ENCODE measurements at regions not wholly inside any gene's neighbourhood (a gene's known extent, or its start where the extent isn't known, plus 50 kb on each side); places are given as distances from the start of the nearest gene placed in this dataset.

DNA sequence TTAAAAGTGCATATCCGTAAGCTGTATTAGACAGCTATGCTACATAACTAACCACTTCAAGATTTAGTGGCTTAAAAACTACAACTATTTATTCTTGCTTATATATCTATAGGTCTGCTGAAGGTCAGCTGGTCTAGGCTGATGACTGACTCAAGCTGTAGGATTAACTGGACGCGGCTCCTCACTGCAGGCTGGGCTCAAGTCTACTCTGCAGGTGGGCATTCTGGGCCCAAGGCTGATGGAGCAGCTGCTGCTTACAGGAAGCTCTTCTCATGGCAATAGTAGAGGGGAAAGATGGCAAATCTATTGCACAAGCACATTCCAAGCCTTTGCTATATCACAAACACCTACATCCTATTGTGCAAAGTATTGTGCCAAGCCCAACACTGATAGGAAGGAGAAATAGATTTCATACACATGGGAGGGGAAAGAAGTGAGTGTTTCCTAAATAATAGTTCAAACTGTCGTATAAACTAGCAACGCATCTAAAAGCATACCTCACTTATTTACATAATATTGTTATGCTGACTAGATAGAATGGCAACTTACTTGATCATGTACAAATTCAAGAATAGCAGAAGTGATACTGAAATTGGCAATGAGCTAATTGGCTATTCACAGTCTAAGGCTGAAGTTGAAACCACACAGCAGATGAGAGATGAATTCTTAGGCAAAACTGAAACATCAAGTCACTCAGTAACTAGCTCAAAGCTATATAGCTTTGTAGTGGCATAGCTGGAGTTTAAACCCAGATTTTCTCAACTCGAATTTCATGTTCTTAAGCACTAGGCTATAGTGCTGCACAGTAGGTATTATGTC is 263.8 kb downstream of the NKX6-1 start:
- ChIA-PET CTCF (interaction anchor here (0.6 kb wide), 1 partner anchor 513 kb away, joined by 3 read pairs; no protein-coding TSS in a partner anchor), POLR2A (ENCODE audit: unreplicated experiment) (no interaction called here)
- H3K27me3 ChIP-seq (ENCODE audit: control insufficient read depth, insufficient read depth, low read length) = no peaks in the 10 kb centered on the region
- no peak overlapping the region for H3K27ac ChIP-seq (ENCODE audit: insufficient read depth, low read length)
- H3K79me1 ChIP-seq (ENCODE audit: low read depth in 1 of 2, low read length in 2 of 2) = no peaks in the 10 kb centered on the region
- H4K8ac ChIP-seq (ENCODE audit: low read depth in 2 of 2, low read length in 2 of 2) = no peak overlapping the region
- ATAC-seq (ENCODE audit: low read depth) = no peak
- no peak overlapping the region for H3K9ac ChIP-seq (ENCODE audit: low read depth, low read length)
- no peak overlapping the region for H3K4ac ChIP-seq (ENCODE audit: low read depth, low read length)
- no peak overlapping the region for H3K23ac ChIP-seq (ENCODE audit: low read depth, low read length)
- intact Hi-C loops (cut with micrococcal nuclease) = no loop called here
- H4K20me1 ChIP-seq (ENCODE audit: insufficient read depth, low read length) = no peaks in the 10 kb centered on the region
- H2BK15ac ChIP-seq (ENCODE audit: low read depth, low read length) = no peak overlapping the region
- no peak overlapping the region for H2AK5ac ChIP-seq (ENCODE audit: low read depth, low read length)
- in situ Hi-C loops (cut with MboI; ENCODE audit: low sequenced_read_pairs) = no loop called here
- H2BK20ac ChIP-seq (ENCODE audit: low read depth, low read length) = no peak overlapping the region
- dilution Hi-C loops (cut with HindIII; ENCODE audit: low sequenced_read_pairs, unreplicated experiment) = no loop called here
- no peak for DNase-seq
- H3K18ac ChIP-seq (ENCODE audit: low read depth, low read length) = no peak overlapping the region
- no peak overlapping the region for H2AFZ ChIP-seq (replicated peaks; ENCODE audit: low read length, poor library complexity)
- H4K91ac ChIP-seq (ENCODE audit: insufficient read depth, low read depth, low read length) = no peak overlapping the region
- BruUV-seq (replicated peaks) = no TSS peak
- TF ChIP-seq POLR2A (IDR thresholded peaks at IDR 0.05; ENCODE audit: low read depth, low read length) (no peak), RFX5 (IDR thresholded peaks at IDR 0.05; ENCODE audit: low read depth, low read length) (no peak)
- H3K9me1 ChIP-seq (ENCODE audit: insufficient read depth, low read length) = no peaks in the 10 kb centered on the region
- H4K5ac ChIP-seq (ENCODE audit: low read depth, low read length) = no peak overlapping the region
- no CpG with 5 or more reads among the region's 6 CpGs for WGBS, 2 experiments (ENCODE audit: extremely low coverage in 2 of 2, insufficient read length in 1 of 2)
- H3K36me3 ChIP-seq (ENCODE audit: control insufficient read depth, insufficient read depth, low read length) = no peaks in the 10 kb centered on the region
- no peak overlapping the region for H3K14ac ChIP-seq (replicated peaks; ENCODE audit: low read depth, low read length)
- no peak overlapping the region for H2AK9ac ChIP-seq (replicated peaks; ENCODE audit: low read depth, low read length, poor library complexity)
- H3K4me2 ChIP-seq (ENCODE audit: low read depth, low read length) = no peak overlapping the region
- H2BK5ac ChIP-seq (ENCODE audit: low read depth, low read length, poor library complexity, severe bottlenecking) = no peak overlapping the region
- no peak overlapping the region for H3K56ac ChIP-seq (ENCODE audit: extremely low read depth, insufficient read depth, low read length)
- no peak overlapping the region for H3K4me3 ChIP-seq (ENCODE audit: insufficient read depth, low read depth, low read length)
- H2BK120ac ChIP-seq (ENCODE audit: low read depth, low read length) = no peak overlapping the region
- no peaks in the 10 kb centered on the region for H3K9me3 ChIP-seq (ENCODE audit: control insufficient read depth, insufficient read depth, low read length)
- H3K4me1 ChIP-seq (ENCODE audit: control insufficient read depth, insufficient read depth, low read length) = no peaks in the 10 kb centered on the region

Measured in IMR-90 (cell line).